Right lobe of liver (tissue), 4 donors: ENCODE measurements at regions not wholly inside any gene's neighbourhood (a gene's known extent, or its start where the extent isn't known, plus 50 kb on each side); places are given as distances from the start of the nearest gene placed in this dataset.

ENCODE experiments used
- CTCF ChIP-seq, 4 donors: fragments of 200-600 bp in 3 of 4; fragments of 450-650 bp in 1 of 4; IDR thresholded peaks; one replicate each; pipeline versions ENCODE4 v1.5.1 to v1.8.0; 2016 to 2022; ENCODE audit warnings: antibody characterized with exemption in 4 of 4, mild to moderate bottlenecking in 2 of 4
- POLR2A ChIP-seq: fragments of 450-650 bp; IDR thresholded peaks from one replicate; pipeline ENCODE4 v1.6.1; 2017; ENCODE audit warnings: antibody characterized with exemption, mild to moderate bottlenecking
- donor health status: DM: no; HTN: no; CAD: no.
- donor health status: DM: no; HTN: no; CAD: no.
- donor health status: DM: no; HTN: yes; CAD: no.

- TF ChIP-seq CTCF (IDR thresholded peaks at IDR 0.05), result no peak
- TF ChIP-seq POLR2A, result no peak
Measured at GRCh38 chr6:169994739-169995138, 243.3 kb downstream of the ERMARD start.
